SKM-1 treated with dmso at 0.1 percent for 144 hours (cell line): ENCODE measurements at regions not wholly inside any gene's neighbourhood (a gene's known extent, or its start where the extent isn't known, plus 50 kb on each side); places are given as distances from the start of the nearest gene placed in this dataset.
"Not testable (repeated sequence)": the region's sequence is repeated elsewhere in the genome, so short reads cannot be mapped to it uniquely, and the experiment has no call there.

Experiments
- DNase-seq: peaks from one replicate; lab custom pipeline; 2025; ENCODE audit not compliant: unreplicated experiment; lab: John Stamatoyannopoulos, UW

DNA sequence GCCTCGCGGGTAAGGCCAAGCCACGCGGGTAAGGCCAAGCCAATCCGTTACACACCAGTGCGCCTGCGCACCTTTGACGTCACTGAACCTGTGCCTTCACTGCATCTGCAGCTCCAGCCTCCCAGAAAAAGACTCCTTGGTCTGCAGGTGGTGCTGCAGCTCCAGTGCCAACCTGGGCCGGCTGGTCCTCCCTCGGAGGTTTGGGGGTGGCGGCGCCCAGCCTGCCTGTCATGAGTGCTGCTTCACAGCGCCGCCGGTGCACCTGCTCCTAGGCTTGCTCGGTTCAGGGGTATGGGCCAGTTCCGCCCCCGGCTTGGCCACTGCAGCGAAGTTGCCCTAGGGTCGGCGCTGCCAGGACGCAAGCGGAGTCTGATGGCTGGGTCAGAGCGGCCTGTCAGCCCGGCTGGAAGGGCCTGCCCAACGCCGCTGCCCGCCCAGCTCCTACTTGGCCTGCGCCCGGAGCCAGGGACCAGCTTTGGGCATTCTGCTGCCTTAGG, 146.6 kb downstream of the USP22 start:
- DNase-seq, result no peak

DNA sequence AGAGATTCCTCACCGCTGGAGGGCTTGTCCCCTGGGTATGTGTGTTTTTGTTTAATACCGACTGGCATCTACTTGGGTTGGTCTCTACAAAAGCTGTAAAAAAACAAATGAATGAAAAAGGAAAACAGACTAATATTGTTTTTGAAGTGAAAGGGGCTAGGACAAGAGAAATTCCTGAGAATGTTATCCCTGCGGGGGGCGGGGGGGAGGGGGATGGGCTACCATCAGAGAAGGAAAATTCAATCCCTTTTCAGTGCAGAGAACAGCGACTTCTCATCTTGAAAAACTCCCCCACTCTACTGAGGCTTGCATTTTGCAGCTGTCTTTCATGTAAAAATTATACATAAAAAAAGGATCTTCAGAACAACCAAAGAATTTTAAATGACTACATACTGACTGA, 144.1 kb downstream of the USP22 start:
- peak; percentile 33 for DNase-seq

DNA sequence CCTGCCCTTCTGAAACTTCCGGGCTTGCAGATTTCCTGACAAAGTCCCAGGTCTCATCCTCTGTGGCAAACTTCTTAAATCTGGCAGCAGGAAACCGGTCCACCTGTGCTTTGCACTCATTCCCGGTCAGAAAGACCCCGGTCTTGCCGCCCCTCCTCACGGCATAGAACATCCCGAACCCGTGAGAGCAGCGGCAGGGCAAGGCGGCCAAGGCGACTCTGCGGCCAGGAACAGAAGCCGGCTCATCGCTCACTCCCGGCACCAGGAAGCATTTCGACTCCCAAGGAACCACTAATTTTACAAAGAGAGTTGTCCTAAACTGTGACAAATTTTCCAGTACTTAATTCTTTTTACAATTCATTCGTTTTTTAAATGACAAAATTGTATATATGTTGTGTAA, 140.3 kb downstream of the USP22 start:
- DNase-seq, result not testable (repeated sequence)

DNA sequence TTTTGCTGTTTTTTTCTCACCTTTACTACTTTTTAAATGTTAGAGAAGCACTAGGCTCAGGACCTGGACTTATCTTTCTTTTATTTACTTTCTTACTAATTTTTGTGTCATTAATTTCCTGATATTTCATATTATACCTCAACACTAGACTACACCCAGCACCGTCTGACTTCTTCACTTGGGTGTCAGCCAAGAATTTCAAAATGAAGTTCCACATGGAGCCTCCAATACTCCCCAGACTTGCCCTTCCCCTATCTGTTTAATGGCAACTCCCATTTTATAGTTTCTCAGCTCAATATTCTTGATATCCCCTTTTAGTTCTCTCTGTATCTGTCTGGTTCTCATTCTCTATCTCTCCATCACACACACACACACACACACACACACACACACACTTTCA, 139.3 kb downstream of the USP22 start:
- DNase-seq, result not testable (repeated sequence)

DNA sequence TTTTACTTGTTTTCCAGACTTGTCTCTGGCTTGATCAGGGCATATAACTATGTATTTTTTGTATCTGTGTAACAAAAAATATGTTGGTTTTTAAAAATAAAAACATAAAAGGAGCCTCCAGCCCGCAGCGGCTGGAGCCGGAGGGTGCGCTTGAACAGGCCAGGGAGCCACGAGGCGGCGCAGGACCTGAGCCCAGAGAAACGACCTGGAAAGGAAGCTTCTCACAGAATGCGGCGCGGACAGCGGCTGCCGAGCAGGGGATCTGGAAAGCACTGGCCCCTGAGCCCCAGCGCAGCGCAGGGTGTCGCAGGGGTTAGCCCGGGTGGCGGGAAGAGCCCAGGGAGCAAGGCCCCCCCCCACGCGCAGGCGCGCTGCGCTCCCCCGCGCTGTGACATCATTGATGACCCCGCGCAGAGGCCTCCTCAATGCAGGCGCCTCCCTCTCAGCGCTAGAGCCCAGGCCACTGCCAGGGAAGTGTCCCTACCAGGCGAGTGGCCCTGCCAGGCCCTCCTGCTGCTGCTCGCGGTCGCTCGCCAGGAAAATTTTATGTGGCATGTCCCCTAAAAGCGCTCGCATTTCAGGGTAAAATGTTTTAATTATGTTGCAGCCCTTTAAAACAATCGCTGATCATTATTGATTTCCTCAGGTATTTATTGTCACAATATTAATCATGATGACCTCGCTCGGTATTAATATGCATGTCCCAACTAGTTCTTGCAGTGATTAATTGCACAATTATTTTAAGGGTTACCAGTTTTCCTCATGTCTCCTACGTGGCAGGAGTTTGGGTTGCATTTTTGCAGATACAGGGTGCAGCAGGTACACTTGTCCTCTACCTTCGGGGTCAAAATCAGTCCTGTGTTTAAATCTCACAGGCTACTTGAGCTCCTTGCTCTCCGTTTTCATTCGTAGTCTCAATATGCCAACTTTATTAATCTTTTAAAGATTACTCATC, 134.2 kb downstream of the USP22 start:
- peak; percentile 87 for DNase-seq

DNA sequence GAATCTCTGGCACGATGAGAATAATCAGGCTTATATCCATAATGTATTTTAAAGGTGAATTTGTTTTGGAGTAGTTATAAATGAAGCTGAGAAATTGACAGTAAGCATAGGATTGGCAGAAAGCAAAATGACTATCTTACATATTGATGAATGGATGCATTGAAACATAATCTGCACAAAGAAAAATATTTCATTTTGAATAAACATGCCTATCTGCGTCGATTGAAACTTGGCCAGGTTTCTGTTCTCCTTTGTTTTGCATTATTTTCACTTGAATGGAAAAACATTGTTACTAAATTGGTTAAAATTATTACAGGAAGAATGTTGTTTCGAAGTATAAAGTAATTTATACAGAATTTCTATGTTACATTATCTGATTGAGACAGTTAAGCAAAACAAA, 128.2 kb downstream of the USP22 start:
- no peak for DNase-seq

DNA sequence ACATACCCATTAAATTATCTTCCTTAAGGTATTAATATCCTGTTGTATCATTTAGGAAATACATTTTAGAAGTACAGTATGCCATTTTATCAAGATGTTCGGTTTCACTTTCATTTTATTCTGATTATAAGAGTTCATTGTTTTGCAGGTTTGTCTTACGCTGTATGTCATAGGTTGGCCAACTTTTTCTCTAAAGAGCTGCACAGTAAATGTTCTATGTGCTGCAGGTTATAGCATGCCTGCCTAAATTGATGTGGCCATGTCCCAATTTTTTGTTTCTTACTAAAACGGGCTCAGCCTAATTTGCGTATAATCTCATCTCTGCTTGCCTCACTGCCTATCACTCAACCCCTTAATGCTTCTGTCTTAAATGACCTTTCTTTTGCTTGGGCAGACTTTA, 126.4 kb downstream of the USP22 start:
- no peak for DNase-seq

DNA sequence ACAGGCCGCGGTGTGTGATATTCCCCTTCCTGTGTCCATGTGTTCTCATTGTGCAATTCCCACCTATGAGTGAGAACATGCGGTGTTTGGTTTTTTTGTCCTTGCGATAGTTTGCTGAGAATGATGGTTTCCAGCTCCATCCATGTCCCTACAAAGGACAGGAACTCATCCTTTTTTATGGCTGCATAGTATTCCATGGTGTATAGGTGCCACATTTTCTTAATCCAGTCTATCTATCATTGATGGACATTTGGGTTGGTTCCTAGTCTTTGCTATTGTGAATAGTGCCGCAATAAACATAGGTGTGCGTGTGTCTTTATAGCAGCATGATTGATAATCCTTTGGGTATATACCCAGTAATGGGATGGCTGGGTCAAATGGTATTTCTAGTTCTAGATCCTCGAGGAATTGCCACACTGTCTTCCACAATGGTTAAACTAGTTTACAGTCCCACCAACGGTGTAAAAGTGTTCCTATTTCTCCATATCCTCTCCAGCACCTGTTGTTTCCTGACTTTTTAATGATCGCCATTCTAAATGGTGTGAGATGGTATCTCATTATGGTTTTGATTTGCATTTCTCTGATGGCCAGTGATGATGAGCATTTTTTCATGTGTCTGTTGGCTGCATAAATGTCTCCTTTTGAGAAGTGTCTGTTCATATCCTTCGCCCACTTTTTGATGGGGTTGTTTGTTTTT, 125.1 kb downstream of the USP22 start:
- not testable (repeated sequence) for DNase-seq

DNA sequence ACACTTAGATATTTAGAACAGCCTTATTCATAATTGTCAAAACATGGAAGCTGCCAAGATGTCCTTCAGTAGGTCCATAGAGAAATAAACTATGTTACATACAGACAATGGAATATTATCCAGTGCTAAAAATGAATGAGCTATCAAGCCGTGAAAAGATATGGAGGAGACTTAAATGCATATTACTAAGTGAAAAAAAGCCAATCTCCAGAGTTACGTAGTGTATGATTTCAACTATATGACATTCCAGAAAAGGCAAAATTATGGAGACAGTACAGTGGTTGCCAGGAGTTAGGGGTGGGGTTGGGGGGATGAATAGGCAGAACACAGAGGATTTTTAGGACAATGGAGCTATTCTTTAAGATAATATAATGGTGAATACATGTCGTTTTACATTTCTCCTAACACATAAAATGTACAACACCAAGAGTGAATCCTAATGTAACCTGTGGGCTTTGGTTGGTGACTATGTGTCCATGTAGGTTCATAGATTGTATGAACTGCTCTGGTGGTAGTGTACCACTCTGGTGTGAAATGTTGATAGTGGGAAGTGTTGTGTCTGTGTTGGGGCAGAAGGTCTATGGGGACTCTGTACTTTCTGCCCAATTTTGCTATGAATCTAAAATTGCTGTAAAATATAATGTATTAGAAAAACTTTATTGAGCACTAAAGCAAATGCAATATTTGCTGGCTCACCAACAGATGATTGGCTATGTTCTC, 122.6 kb downstream of the USP22 start:
- no peak for DNase-seq

DNA sequence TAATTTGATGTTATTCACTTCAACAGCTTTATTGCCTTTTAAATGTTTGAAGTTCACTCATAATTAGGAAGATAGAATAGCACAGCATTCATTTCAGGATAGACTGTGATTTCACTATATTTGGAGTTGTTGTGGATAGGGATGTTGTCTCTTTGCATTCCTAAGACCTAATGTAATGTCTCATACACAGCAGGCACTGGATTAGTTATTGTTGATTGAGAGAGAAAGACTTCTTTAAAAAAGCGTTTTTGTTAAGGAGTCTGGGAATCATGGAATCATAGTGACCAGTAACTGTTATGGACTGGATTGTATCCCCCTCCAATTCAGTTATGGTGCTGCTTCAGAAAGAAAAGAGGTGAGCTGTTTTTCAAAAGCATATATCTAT, 122.0 kb downstream of the USP22 start:
- DNase-seq, result no peak

DNA sequence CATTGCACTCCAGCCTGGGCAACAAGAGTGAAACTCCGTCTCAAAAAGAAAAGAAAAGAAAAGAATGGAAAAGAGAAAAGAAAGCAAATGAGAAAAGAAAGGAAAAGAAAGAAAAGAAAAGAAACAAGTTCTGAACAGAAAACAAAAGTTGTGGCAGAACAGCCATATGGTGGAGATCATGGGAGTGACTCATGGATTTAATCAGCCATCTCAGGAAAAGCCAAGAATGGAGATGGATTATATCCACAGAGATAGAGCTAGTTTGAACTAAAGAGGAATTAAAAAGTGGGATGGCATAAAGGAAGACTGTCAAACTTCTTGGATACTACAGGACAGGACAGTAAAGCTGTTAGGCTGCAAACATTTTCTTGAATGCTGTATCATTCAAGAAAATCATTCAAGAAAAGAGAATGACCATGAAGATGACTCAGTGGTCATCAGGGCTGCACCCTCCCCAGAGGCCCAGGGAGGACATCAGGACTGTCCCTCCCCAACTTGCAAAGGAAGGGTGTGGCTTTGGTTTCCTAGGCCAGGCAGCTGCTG, 120.6 kb downstream of the USP22 start:
- no peak for DNase-seq

DNA sequence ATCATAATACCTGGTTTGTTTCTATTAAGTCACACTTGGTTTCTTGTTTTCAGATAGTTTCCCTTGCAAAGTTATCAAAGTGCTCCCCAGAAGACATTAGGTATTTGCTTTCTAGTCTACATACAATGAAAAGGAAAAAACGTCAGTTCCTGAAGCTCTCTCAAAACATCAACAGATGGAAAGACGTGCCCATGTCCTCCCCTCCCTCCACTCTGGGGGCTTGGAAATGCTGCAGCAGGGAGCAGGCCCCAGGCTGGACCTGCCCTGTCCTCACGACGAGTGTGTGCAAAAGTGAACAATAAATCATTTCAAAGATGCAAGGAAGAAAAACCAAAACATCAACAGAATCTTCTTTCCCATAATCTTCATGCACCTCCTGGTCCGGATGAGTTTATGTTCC, 118.5 kb downstream of the USP22 start:
- no peak for DNase-seq

DNA sequence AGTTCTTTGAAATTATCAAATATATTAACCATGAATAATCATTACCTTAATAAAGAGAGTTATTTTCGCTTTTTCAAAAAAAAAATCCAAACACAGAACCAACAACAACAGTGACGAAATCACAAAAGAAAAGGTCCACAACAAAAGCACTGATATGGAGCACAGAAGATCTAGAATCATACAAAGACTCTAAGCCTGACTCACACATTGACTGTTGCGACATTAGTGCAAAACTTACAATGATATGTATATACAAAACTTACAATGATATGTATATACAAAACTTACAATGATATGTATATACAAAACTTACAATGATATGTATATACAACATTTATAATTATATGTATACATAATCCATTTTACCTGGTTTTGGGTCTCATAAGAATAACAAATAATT, 117.7 kb downstream of the USP22 start:
- no peak for DNase-seq

DNA sequence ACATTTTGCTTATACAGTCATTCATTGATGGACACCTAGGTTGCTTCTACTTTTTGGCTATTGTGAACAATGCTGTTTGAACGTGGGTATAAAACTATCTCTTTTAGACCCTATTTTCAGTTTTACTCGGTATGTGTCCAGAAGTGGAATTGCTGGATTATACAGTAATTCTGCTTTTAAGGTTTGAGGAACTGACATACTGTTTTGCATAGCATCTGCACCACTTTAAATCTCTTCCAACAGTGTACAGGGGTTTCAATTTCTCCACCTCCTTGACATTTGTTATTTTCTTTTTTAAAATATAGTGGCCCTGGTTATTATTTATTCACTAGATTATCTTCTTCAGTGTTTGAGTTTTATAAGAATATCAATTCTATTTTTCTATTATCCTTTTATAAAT, 116.9 kb downstream of the USP22 start:
- no peak for DNase-seq

DNA sequence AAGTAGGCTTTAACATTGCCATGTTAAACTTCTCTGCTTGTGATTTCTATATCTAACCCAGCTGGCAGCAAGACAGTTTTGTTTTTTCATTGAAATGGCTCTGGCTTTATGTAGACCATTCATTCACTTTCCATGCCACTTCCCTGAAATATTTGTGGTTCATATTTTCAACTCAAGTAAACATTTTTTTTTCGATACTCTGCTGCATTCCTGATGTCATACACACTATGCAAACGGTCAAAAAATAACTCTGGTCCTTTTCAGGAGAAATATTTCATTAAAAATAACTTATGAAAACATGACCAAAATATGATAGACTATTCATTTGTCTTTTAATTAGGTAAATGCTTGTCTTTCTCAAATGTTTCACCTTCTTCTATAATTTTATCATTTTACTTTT, 116.3 kb downstream of the USP22 start:
- no peak for DNase-seq

DNA sequence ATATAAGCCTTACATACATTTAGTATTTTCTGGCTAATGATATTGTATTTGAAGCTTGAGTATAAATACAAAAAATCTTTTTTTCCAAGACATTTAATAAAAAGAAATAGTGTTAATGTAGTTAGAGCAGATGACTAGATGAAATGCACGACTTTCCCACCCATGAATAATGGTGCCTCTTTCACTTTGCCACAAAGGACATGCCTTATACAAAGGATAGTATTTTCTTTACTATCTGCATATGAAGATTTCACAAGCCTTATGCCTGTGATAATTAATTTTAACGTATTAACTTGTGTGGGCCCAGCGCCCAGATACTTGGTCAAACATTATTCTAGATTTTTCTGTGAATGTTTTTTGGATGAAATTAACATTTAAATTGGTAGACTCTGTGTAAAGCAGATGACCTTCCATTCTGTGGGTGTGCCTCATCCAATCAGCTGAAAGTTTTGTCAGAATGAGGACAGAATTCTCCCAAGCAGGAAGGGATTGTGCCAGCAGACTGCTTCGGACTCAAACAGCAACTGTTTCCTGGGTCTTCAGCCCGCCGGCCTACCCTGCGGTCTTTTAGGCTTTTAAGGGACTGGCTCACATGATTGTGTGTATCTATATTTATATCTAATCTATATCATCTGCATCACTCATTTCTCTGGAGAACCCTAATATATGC, 115.4 kb downstream of the USP22 start:
- DNase-seq, result no peak

DNA sequence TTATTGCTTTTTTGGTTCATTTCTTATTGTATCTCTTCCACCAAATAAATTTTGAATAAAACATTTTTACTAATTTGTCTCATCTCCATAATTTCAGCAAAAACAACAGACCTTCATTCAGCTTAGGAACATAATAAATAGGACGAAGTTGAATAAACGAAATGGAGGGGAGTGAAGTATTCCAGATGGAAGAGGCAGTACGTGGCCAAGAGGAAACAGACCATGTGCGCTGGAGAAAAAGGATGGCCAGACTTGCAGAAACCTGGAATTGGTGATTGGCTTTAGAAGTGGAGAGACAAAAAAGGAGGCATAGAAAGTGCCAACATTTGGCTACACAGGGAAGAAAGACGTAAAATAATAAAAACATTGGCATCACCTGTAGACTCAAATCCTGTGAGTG, 113.5 kb downstream of the USP22 start:
- DNase-seq, result no peak

DNA sequence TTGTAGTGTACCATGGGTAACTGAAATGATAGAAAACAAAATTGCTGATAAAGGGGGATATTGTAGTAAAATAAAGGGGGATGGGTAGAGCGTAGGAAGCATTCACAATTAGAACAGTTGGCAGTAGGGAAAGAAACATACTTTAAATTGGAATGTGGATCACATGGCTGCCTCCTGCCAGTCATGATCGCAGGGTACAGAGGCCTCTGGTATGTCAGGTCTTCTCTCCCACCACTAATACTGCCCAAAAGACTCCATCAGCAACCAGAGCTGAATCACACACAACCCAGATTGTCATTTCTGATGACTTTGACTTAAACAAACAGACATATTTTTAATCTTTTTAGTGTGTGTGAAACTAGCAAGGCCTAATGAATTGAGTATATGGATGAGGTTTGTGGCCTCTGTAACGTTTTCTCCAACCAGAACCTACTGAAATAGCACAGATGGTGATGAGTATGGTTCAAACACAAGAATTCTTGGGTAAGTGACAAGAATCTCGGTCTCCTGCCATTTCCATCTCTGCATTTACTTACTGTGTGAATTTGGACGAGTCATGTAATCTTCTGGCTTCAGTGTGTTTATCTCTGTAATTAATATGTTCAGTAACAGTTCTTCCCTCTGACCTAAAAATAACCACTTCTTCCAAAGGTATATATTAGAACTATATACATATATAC, 112.6 kb downstream of the USP22 start:
- no peak for DNase-seq

DNA sequence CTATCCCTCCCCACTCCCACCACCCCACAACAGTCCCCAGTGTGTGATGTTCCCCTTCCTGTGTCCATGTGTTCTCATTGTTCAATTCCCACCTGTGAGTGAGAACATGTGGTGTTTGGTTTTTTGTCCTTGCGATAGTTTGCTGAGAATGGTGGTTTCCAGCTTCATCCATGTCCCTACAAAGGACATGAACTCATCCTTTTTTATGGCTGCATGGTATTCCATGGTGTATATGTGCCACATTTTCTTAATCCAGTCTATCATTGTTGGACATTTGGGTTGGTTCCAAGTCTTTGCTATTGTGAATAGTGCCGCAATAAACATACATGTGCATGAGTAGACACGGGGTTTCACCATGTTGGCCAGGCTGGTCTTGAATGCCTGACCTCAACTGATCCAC, 109.8 kb downstream of the USP22 start:
- DNase-seq, result not testable (repeated sequence)

DNA sequence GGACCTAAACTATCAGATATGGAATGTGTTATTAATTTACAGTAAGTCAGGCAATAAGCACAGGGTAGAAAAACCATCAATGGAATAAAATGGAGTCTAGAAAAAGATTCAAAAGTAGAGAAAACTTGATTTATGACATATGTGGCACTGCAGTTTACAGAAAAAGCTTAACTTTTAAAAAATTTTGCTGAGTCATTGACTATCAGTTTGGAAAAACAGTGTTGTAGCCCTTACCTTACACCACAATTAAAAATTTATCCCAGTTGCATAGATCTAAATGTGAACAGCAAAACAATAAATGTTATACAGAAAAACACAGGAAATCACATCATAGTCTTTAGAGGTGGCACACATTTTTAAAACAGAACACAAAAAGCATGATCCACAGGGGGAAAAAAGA, 108.5 kb downstream of the USP22 start:
- no peak for DNase-seq
